HG02973 (cell line): ENCODE measurements at regions not wholly inside any gene's neighbourhood (a gene's known extent, or its start where the extent isn't known, plus 50 kb on each side); places are given as distances from the start of the nearest gene placed in this dataset.

Source experiments
- ATAC-seq: cut with Tn5 transposase; IDR thresholded peaks from one replicate; pipeline ENCODE4 v1.9.1; 2021; ENCODE audit warnings: moderate library complexity; ENCODE audit not compliant: unreplicated experiment

DNA sequence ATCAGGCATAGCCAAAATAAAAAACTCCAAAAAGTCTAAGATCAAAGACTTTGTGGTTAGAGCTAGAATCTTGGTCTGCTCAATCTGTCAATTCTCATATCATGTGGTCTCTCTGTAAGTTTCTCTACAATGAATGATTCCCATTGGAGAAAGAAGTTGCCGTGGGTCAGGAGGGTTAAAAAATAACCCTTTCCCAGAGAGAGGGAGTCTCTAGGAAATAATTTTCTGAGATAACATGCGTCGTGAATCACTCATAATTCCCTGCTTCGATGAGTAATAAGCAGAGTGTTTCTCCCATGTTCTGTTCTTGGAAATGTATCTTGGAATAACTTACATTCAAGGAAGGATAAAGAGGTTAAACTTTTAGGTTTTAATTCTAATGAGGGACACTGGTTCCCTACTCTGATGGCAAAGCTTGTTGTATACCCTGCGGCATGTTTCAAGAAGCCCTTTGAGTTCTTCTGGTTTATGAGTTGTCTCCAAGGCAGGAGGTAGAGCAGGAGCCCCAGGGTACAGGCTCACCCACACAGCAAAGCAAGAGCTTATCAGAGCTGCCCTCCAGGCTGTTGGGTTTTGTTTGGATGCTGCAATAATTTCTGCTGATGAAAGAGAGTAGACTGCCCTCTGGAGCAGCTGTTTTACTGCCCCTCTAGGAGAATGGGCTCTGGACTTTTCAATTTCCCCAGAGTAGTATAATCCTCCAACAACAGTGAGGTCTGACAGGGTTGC, 599.1 kb downstream of the QKI start:
- no peak for ATAC-seq

DNA sequence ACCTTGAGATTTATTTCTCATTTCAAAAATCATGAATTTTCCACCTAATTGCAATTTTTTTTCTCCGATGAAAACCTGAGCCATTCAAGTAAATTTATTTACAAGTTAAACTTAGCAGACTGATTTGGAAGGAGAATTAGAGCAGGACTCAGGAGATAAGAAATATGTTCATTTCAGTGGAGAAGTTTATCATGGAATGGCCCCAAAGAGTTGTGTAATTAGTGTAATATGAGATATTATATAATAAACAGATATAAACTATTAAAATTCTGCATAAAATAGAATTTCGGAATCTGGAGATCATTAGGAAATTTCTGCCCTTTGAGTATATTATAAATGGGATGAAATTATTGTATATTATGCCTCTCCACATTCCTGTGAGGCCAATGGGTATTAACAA, 596.8 kb downstream of the QKI start:
- no peak for ATAC-seq

- no peak for ATAC-seq
Observed at GRCh38 chr6:164010441-164011103, 596.1 kb downstream of the QKI start.

GRCh38 chr6:164008902-164009301, 594.4 kb downstream of the QKI start:
- no peak for ATAC-seq

DNA sequence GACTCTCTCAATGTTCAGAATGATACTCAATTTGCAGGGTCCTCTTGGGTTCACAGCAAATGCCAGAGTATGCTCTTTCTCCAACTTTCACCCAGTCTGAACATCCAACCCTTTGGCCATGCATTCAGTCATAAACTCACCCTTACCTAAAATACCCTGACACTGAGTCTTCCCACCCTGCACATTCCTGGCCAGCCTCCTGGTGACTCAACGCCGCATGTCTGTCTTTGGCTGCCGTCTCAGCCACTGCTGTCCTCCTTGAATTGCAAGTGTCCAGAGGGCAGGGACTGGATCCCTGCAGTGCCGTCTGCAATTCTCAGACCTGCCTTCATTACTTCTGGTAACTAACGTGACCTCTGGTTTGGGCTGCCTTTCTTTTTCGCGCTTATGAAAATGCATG, 593.4 kb downstream of the QKI start:
- no peak for ATAC-seq

- no peak for ATAC-seq
Observed at GRCh38 chr6:164006459-164006858, 591.9 kb downstream of the QKI start.

GRCh38 chr6:164005004-164005711, 590.6 kb downstream of the QKI start:
- ATAC-seq: no peak

DNA sequence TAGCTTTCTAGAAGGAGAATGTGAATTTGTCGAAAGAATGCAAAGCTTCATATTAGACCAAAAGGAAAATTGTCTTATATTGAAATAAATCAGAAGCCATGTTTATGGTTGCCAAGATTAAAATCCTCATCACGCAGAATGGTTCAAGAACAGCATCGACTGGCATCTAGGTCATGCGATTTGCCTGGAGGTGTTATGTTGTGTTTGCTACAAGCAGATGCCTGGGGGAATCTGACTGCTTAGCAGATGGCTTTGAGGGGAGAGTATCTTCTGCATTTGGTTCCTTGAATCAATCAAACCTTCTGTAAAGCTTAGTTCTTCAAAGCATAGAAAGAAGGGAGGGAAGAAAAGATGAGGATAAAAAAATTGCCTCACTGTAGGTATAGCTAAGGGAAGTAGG, 585.8 kb downstream of the QKI start:
- ATAC-seq: no peak

DNA sequence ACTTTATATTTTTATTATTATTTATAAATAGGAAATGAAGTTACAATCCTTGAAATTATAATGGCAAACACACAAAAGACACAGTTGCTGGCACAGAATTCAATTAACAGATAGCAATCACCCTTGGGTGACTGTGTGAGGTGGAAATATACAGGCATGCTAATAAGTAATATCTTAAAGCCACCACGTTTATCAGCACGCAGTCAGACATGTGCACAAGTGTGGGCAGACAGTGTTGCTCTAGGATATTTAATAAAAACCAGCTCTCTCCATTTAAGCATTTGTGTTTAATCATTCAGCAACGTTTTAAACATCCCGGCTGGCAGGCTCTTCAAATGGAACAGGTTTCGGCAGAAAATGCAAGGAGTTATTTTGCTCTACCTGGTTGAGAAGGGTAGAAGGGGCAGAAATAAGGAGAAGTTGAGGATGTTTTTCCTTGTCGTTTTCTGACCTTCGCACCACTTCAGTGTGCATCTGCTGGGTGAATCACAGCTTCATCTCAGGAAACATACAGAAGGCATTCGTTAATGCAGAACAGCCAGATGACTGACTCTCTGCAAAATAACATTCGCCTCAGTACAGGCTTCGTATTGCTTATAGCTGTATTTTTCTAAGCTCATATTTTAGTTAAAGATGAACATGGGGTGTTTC, 585.1 kb downstream of the QKI start:
- no peak for ATAC-seq

GRCh38 chr6:163998496-163998895, 584.0 kb downstream of the QKI start:
- no peak for ATAC-seq

DNA sequence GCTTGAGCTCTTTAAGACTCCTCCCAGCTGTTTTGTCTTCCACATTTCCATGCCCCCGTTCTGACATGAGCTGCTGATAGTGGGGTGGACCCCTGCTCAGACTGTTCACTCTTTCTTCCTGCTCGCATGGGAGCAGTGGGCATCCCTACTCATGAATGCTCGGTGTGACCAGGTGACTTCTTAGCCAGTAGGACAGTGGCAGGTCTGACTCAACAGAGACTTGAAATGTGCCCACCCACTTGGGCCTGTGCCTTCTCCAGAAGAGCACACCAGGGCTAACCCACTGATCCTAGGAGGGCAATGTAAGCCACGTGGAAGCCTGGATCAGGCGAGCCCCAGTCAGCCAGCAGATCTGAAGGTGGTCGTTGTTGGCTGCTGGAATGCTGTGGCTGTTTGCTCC, 582.0 kb downstream of the QKI start:
- no peak for ATAC-seq

GRCh38 chr6:163994566-163994965, 580.0 kb downstream of the QKI start:
- ATAC-seq: no peak

GRCh38 chr6:163992701-163993100, 578.2 kb downstream of the QKI start:
- no peak for ATAC-seq

DNA sequence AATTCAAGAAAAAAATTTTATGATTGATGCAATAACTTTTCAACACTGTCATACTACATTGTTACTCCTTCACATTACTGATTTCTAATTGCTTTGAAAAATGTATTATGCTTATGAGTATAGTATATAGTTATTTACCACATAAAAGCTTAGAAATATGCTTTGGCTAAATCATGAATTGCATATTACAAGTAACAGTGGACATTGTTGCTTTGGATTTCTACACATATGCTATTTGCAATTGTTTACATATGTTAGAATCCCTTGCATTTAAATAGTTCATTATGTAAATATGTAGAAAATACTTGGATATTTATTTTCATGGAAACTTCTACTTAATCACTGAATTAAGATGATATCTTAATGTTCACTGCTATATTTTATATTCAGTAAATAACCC, 577.5 kb downstream of the QKI start:
- no peak for ATAC-seq

GRCh38 chr6:163991321-163991720, 576.8 kb downstream of the QKI start:
- no peak for ATAC-seq

- no peak for ATAC-seq
Observed at GRCh38 chr6:163986313-163986712, 571.8 kb downstream of the QKI start.

- ATAC-seq: no peak
Observed at GRCh38 chr6:163985710-163986109, 571.2 kb downstream of the QKI start.

- ATAC-seq: no peak
Observed at GRCh38 chr6:163985040-163985439, 570.5 kb downstream of the QKI start.

DNA sequence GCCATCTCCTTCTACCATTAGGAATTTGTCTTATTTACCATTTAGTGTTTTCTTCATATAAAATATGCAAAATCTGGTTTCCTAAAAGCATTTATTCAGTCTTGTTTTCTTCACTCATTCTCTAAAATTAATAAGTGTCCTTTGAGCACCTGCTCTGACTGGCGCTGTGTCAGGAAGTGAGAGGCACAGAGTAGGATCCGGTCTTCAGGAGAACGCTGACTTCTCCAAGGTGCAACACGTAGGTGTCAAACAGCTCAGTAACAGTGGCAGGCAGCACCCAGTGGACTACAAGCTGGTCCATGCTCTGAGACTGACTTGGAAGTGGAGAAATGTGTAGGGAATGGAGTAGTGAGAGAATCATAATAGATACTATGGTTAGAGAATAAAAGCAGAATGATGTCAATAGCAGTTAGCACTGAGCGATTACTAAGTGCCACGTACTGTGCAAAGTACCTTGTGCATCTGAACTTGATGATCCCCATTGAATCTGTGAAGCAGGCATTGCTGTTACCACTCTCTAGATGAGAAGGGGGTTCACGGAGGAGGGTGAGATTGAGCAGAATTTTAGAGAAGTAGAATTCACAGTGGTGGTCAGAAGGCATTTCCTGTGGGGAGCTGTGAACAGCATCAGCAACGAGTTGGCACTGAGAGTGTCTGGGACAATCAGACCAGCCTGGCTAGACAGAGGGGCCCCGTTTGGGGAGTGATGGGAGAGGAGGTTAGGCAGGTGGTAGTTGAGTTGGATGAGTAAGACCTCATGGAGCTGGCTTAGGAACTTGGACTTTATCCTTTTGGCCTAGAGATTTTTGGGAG, 569.8 kb downstream of the QKI start:
- no peak for ATAC-seq

GRCh38 chr6:163983679-163984078, 569.2 kb downstream of the QKI start:
- no peak for ATAC-seq

DNA sequence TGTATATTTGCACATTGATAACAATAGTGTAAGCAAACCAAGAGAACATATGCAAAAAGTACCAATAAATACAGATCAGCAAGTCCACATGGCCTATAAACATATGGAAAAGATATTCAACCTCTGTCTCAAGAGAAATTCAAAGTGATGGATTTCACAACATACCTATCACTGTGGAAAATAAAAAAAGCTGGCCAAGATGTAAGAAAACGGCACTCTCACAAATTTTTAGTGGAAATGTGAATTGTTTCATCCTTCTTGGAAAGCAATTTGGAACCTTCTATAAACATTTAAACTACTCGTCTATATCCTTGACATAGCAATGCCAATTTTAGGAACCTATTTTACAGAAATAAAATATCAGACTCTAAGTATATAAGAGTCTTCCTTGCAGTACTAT, 559.8 kb downstream of the QKI start:
- no peak for ATAC-seq
